ENCODE measurements at regions not wholly inside any gene's neighbourhood (a gene's known extent, or its start where the extent isn't known, plus 50 kb on each side); places are given as distances from the start of the nearest gene placed in this dataset.
"Not testable (repeated sequence)": the region's sequence is repeated elsewhere in the genome, so short reads cannot be mapped to it uniquely, and the experiment has no call there.

DNA sequence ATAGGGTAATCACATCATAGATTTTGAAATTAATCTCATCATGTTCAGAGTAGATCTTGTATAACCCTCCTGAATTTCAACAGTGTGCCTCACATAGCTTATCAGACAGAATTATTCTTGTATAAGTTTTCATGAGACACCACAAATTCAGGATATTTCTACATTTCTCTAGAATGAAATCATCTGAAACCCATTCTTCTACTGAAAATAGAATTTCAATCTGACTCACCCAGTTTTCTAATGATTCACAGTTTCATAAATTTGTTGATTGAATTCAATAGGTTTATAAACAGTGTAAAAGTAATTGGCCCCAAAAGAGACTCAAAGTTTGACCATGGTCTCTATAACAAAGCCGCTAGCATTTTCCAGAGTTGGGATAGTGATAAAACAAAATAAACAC lies 1082.6 kb upstream of the EPHA6 start:
- intact Hi-C loops (cut with DNase I) = no loop called here
- 84 to 96% (median 93%) methylated on average over 1 of the region's 1 CpG for WGBS, 4 donors
- TF ChIP-seq, protein P1, sequence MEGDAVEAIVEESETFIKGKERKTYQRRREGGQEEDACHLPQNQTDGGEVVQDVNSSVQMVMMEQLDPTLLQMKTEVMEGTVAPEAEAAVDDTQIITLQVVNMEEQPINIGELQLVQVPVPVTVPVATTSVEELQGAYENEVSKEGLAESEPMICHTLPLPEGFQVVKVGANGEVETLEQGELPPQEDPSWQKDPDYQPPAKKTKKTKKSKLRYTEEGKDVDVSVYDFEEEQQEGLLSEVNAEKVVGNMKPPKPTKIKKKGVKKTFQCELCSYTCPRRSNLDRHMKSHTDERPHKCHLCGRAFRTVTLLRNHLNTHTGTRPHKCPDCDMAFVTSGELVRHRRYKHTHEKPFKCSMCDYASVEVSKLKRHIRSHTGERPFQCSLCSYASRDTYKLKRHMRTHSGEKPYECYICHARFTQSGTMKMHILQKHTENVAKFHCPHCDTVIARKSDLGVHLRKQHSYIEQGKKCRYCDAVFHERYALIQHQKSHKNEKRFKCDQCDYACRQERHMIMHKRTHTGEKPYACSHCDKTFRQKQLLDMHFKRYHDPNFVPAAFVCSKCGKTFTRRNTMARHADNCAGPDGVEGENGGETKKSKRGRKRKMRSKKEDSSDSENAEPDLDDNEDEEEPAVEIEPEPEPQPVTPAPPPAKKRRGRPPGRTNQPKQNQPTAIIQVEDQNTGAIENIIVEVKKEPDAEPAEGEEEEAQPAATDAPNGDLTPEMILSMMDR (IDR thresholded peaks at IDR 0.05) = no peak
- TF ChIP-seq POLR2A (IDR thresholded peaks at IDR 0.05) = no peak

GRCh38 chr3:95733336-95733735 lies 1081.1 kb upstream of the EPHA6 start:
- no peak overlapping the region for H3K4me3 ChIP-seq
- no peaks in the 10 kb centered on the region for H3K27me3 ChIP-seq
- intact Hi-C loops (cut with DNase I) = no loop called here
- H3K4me1 ChIP-seq (replicated peaks in 1 of 2) = no peaks in the 10 kb centered on the region
- no peak for DNase-seq
- no peaks in the 10 kb centered on the region for H3K36me3 ChIP-seq (replicated peaks in 1 of 2)
- no peak overlapping the region for H3K27ac ChIP-seq
- no peaks in the 10 kb centered on the region for H3K9me3 ChIP-seq (replicated peaks in 1 of 3)
- 54 to 83% (median 73%) methylated on average over 1 of the region's 1 CpG for WGBS, 4 donors
- TF ChIP-seq, protein P1 (IDR thresholded peaks at IDR 0.05) = no peak
- TF ChIP-seq POLR2A (IDR thresholded peaks at IDR 0.05) = no peak

More for the DNA sequence above, 1082.6 kb upstream of the EPHA6 start:
- no peak for DNase-seq
- no peak overlapping the region for H3K27ac ChIP-seq
- H3K9me3 ChIP-seq (replicated peaks in 1 of 3) = no peaks in the 10 kb centered on the region
- no peak overlapping the region for H3K4me3 ChIP-seq
- no peaks in the 10 kb centered on the region for H3K36me3 ChIP-seq (replicated peaks in 1 of 2)
- no peaks in the 10 kb centered on the region for H3K27me3 ChIP-seq
- no peaks in the 10 kb centered on the region for H3K4me1 ChIP-seq (replicated peaks in 1 of 2)

DNA sequence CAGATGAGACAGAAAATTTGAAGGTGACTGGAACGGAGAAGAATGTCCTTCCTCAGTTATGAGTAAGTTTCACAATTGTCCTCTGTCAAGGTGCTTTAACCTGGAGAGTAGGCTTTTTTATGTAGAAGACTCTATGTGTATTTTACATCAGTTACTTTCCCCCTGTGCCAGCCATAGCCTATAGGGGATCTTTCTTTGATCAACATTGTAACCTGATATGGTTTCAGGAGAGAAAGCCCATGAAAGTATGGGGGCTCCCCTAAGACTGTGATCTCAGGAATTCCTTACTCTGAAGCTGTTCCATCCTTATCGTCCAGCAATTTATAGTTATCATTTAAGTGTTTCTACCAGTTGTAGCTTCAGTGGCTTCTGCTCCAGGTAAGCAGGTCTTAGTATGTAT lies 1076.3 kb upstream of the EPHA6 start:
- no peaks in the 10 kb centered on the region for H3K27me3 ChIP-seq
- TF ChIP-seq, protein P1 (IDR thresholded peaks at IDR 0.05) = no peak
- no peak for TF ChIP-seq POLR2A (IDR thresholded peaks at IDR 0.05)
- no peaks in the 10 kb centered on the region for H3K9me3 ChIP-seq (replicated peaks in 1 of 3)
- no peak overlapping the region for H3K27ac ChIP-seq
- intact Hi-C loops (cut with DNase I) = no loop called here
- H3K36me3 ChIP-seq (replicated peaks in 1 of 2) = no peaks in the 10 kb centered on the region
- H3K4me3 ChIP-seq = no peak overlapping the region
- no peaks in the 10 kb centered on the region for H3K4me1 ChIP-seq (replicated peaks in 1 of 2)
- 59 to 68% (median 60%) methylated on average over 2 of the region's 2 CpGs for WGBS, 4 donors
- DNase-seq = no peak

DNA sequence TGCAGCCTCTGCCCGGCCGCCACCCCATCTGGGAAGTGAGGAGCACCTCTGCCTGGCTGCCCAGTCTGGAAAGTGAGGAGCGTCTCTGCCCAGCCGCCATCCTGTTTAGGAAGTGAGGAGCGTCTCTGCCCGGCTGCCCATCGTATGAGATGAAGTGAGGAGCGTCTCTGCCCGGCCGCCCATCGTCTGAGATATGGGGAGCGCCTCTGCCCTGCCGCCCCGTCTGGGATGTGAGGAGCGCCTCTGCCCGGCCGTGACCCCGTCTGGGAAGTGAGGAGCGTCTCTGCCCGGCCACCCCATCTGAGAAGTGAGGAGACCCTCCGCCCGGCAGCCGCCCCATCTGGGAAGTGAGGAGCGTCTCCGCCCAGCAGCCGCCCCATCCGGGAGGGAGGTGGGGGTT lies 1069.5 kb upstream of the EPHA6 start:
- H3K4me1 ChIP-seq (replicated peaks in 1 of 2); H3K36me3 ChIP-seq (replicated peaks in 1 of 2); intact Hi-C loops (cut with DNase I); H3K9me3 ChIP-seq (replicated peaks in 1 of 3); H3K4me3 ChIP-seq; DNase-seq; H3K27me3 ChIP-seq; H3K27ac ChIP-seq: not testable (repeated sequence)
- 86 to 95% (median 93%) methylated on average over 12 to 23 of the region's 27 CpGs; no CpG with 5 or more reads in 1 of the 4 donors for WGBS, 4 donors

DNA sequence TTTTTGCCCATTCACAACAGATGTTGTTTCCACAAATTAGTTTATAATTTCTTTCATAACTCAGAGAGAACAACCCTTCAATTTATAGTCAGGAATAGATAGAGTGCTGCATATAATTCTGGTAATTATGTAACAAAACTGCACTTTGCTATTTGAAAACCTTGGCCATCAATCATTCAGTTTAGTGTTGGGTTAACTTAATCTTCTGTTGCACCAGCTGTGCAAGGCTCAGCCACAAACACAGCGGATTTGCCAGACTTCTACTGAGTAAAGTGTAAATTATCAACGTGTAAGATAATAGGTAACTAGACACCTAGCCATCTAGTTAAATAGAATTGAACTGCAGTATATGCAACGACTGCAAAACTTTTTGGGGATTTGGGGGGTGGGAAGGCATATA lies 1064.3 kb upstream of the EPHA6 start:
- WGBS, 4 donors = 49 to 58% (median 54%) methylated on average over 3 of the region's 3 CpGs
- Histone ChIP-seq H3K9me3 (replicated peaks in 1 of 3) (no peaks in the 10 kb centered on the region), H3K4me3 (no peak overlapping the region), H3K27me3 (no peaks in the 10 kb centered on the region), H3K4me1 (replicated peaks in 1 of 2) (no peaks in the 10 kb centered on the region), H3K27ac (no peak overlapping the region), H3K36me3 (replicated peaks in 1 of 2) (no peaks in the 10 kb centered on the region)
- intact Hi-C loops (cut with DNase I) = no loop called here
- DNase-seq = no peak
- no peak for TF ChIP-seq POLR2A (IDR thresholded peaks at IDR 0.05)
- TF ChIP-seq, protein P1 (IDR thresholded peaks at IDR 0.05) = no peak
